Stimulated activated CD4-positive, alpha-beta T cell treated with anti-CD3 and anti-CD28 coated beads, Interleukin-1b, Interleukin-23, amount 100 ng/mL, for 24 hours (primary cell): ENCODE measurements at regions not wholly inside any gene's neighbourhood (a gene's known extent, or its start where the extent isn't known, plus 50 kb on each side); places are given as distances from the start of the nearest gene placed in this dataset.

ENCODE experiments used
- DNase-seq, 4 experiments: peaks; one replicate each; pipeline ENCODE4 v3.0.0-alpha.2; 2020; ENCODE audit warnings: low read depth in 4 of 4, low spot score in 1 of 4

GRCh38 chr11:32200136-32200847 lies 109.4 kb downstream of the RCN1 start:
- DNase-seq: no peak

GRCh38 chr11:32204751-32205150 lies 113.9 kb downstream of the RCN1 start:
- no peak for DNase-seq

GRCh38 chr11:32210556-32210955 lies 119.7 kb downstream of the RCN1 start:
- no peak for DNase-seq

GRCh38 chr11:32213223-32213622 lies 122.3 kb downstream of the RCN1 start:
- peak in 2 of 4 experiments; percentile 6 to 23 for DNase-seq

GRCh38 chr11:32215157-32215556 lies 124.3 kb downstream of the RCN1 start:
- DNase-seq: no peak

GRCh38 chr11:32216749-32217148 lies 125.9 kb downstream of the RCN1 start:
- no peak for DNase-seq

GRCh38 chr11:32219320-32219719 lies 128.4 kb downstream of the RCN1 start:
- DNase-seq: no peak

GRCh38 chr11:32221476-32222032 lies 130.7 kb downstream of the RCN1 start:
- no peak for DNase-seq

- DNase-seq: no peak
Observed at GRCh38 chr11:32224580-32224979, 133.7 kb downstream of the RCN1 start.

GRCh38 chr11:32225571-32226285 lies 134.9 kb downstream of the RCN1 start:
- no peak for DNase-seq

GRCh38 chr11:32226480-32226879 lies 135.6 kb downstream of the RCN1 start:
- no peak for DNase-seq

GRCh38 chr11:32229576-32230240 lies 138.8 kb downstream of the RCN1 start:
- DNase-seq: no peak

- DNase-seq: no peak
Observed at GRCh38 chr11:32231909-32232493, 141.1 kb downstream of the RCN1 start.

GRCh38 chr11:32232516-32232915 lies 141.6 kb downstream of the RCN1 start:
- DNase-seq: no peak

GRCh38 chr11:32233276-32233675 lies 142.4 kb downstream of the RCN1 start:
- no peak for DNase-seq

- DNase-seq: no peak
Observed at GRCh38 chr11:32233928-32234327, 143.1 kb downstream of the RCN1 start.

GRCh38 chr11:32244453-32244852 lies 153.6 kb downstream of the RCN1 start:
- DNase-seq: no peak

- DNase-seq: no peak
Observed at GRCh38 chr11:32253706-32254105, 162.8 kb downstream of the RCN1 start.

GRCh38 chr11:32255841-32256240 lies 165.0 kb downstream of the RCN1 start:
- DNase-seq: no peak

GRCh38 chr11:32256466-32256865 lies 165.6 kb downstream of the RCN1 start:
- no peak for DNase-seq

- DNase-seq: peak in 1 of 4 experiments; percentile 2
Observed at GRCh38 chr11:32259641-32260081, 168.8 kb downstream of the RCN1 start.
